A673 (cell line): ENCODE measurements at regions not wholly inside any gene's neighbourhood (a gene's known extent, or its start where the extent isn't known, plus 50 kb on each side); places are given as distances from the start of the nearest gene placed in this dataset.

Experiments used
- CTCF ChIP-seq: fragments of 300-800, 200-600 bp; sonication (generic); conservative IDR thresholded peaks from 2 replicates; pipeline ENCODE4 v1.5.1; 2017; ENCODE audit warnings: low read depth, mild to moderate bottlenecking, antibody characterized with exemption, low read length, moderate library complexity, mixed read lengths
- EZH2 ChIP-seq: fragments of 200-600 bp; sonication (generic); IDR thresholded peaks from 2 replicates; pipeline ENCODE4 v1.6.1; 2017; ENCODE audit warnings: borderline replicate concordance, low read depth, mild to moderate bottlenecking, mixed read lengths, antibody characterized with exemption, low read length; ENCODE audit not compliant: poor library complexity, severe bottlenecking

GRCh38 chr7:81624021-81624592, 145.7 kb downstream of the HGF start:
- TF ChIP-seq CTCF: no peak
- TF ChIP-seq EZH2: no peak
